Stimulated activated CD4-positive, alpha-beta T cell treated with anti-CD3 and anti-CD28 coated beads, Interleukin-15, amount 100 ng/mL, for 24 hours (primary cell): ENCODE measurements at regions not wholly inside any gene's neighbourhood (a gene's known extent, or its start where the extent isn't known, plus 50 kb on each side); places are given as distances from the start of the nearest gene placed in this dataset.
"Not testable (repeated sequence)": the region's sequence is repeated elsewhere in the genome, so short reads cannot be mapped to it uniquely, and the experiment has no call there.

Source experiments
- DNase-seq: peaks from one replicate; pipeline ENCODE4 v3.0.0-alpha.2; 2020

GRCh38 chr5:39629946-39630345 is 205.2 kb upstream of the DAB2 start:
- DNase-seq: no peak

- no peak for DNase-seq
These were observed 203.6 kb upstream of the DAB2 start for GRCh38 chr5:39628348-39628747.

- no peak for DNase-seq
These were observed 200.1 kb upstream of the DAB2 start for GRCh38 chr5:39624890-39625289.

GRCh38 chr5:39624268-39624886 is 199.6 kb upstream of the DAB2 start:
- DNase-seq: no peak

DNA sequence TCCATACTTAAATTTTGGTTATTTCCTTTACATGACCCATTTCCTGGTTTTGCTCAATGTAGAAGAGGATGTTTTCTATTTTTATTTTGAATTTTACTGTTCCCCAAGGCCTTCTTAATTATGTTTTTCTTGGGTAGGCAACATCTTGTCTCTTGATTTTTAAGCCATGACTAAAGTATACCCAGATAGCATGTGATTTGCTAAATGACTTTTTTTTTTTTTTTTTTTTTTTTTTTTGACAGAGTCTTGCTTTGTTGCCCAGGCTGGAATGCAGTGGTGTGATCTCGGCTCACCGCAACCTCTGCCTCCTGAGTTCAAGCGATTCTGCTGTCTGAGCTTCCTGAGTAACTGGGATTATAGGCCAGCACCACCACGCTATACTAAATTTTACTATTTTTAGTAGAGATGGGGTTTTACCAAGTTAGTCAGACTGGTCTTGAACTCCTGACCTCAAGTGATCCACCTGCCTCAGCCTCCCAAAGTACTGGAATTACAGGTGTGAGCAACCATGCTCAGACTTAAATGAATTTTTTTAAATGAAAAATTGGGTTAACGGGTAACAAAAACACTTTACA is 198.6 kb upstream of the DAB2 start:
- no peak for DNase-seq

DNA sequence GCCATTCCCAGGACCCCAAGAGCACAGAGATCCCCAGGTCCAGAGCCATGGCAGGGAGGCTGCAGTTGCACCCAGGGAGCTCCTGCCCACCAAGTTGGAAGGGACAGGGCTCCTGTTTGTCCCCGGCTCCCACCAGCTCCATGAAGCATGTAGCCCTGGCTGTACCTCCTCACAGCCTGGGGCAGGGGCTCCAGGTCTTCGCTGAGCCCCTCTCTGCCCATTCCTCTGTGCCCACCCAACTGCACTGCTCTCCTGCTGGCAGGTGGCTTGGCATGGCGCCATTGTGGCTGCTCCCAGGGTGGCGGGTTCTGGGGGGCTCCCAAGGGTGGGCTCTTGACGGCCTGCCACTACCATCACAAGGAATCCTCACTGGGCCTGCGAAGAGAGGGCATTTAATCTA is 197.5 kb upstream of the DAB2 start:
- no peak for DNase-seq

DNA sequence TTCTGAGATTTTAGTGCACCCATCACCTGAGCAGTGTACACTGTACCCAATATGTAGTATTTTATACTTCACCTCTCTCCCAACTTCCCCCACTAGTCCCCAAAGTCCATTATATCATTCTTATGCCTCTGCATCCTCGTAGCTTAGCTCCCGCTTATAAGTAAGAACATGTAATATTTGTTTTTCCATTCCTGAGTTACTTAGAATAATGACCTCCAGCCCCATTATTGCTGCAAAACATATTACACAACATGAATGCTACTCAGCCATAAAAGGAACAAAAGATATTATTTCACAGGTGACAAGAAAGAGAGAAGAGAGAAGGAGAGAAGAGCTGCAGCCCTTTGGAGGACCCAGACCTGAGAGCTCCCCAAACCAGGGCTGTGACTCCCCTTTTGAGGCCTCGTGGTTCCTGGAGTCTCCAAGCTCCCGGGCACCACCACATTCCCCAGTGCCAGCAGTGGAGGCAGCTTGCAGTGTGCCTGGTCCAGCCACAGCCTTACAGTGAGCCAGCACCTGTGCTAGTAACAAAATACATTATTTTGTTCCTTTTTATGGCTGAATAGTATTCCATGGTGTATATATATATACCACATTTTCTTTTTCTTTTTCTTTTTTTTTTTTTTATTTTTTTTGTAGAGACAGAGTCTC is 194.5 kb upstream of the DAB2 start:
- no peak for DNase-seq

DNA sequence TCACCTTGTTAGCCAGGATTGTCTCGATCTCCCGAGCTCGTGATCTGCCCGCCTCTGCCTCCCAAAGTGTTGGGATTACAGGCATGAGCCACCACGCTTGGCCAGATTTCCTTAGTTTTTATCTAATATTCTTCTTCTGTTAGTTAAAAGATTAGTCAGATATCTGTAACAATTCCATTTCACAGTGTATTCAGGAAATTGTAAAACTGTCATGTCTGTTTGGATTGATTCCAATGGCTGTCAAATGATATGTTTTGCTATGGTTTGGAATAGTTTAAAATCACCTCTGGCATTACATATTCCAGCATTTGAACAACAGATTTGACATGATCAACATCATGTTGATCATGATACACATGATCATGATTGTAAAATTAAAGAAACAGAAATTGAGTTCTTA is 193.6 kb upstream of the DAB2 start:
- DNase-seq: no peak

- DNase-seq: no peak
These were observed 191.4 kb upstream of the DAB2 start for GRCh38 chr5:39616131-39616530.

GRCh38 chr5:39611076-39611475 is 186.3 kb upstream of the DAB2 start:
- DNase-seq: not testable (repeated sequence)

GRCh38 chr5:39608024-39608423 is 183.2 kb upstream of the DAB2 start:
- DNase-seq: no peak

DNA sequence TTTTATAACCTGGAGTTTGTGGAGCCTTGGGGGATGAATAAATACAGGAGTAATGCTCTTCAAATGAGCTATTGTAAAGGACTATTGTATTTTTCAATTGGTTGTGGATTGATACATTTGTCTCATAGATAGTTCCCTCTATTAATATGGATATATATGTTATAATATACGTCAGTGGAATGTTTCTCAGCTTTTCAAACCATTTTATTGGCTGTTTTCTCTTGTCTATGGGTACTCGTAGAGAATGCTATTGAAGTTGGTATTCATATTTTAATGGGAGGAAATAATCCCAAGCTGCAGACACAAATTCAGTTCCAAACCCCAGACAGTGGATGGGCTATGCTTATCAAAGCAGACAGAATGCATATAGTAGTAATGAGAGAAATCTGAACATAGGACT is 181.8 kb upstream of the DAB2 start:
- DNase-seq: no peak

GRCh38 chr5:39605588-39606575 is 181.1 kb upstream of the DAB2 start:
- no peak for DNase-seq

DNA sequence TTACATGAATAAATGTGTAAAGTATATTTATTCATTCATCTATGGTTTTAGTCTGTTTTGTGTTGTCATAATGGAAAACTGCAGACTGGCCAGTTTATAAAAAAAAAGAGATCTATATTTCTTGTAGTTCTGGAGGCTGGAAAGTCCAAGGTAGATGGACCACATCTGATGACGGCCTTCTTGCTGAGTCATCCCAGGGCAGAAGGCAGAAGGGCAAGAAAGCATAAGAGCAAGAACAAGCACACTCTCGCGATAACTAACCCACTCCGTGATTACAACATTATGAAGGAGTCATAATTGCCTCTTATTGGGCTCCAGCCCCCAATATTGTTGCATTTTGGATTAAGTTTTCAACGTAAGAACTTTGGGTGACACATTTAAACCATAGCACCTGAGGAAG is 180.4 kb upstream of the DAB2 start:
- no peak for DNase-seq

DNA sequence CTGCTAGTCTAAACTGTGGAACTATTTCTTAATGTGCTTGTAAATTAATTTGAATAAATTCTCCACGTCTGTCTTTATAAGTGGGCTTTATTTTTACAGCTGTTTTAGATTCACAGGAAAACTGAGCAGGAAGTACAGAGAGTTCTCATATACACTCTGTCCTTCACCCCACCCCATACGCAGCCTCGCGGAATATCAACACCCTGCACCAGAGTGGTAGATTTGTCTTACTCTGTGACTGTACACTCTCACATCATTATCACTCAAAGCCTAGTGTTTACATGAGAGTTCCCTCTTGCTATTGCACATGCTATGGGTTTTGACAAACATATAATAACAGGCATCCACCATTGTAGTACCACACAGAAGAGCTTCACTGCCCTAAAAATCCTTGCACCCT is 179.7 kb upstream of the DAB2 start:
- no peak for DNase-seq

DNA sequence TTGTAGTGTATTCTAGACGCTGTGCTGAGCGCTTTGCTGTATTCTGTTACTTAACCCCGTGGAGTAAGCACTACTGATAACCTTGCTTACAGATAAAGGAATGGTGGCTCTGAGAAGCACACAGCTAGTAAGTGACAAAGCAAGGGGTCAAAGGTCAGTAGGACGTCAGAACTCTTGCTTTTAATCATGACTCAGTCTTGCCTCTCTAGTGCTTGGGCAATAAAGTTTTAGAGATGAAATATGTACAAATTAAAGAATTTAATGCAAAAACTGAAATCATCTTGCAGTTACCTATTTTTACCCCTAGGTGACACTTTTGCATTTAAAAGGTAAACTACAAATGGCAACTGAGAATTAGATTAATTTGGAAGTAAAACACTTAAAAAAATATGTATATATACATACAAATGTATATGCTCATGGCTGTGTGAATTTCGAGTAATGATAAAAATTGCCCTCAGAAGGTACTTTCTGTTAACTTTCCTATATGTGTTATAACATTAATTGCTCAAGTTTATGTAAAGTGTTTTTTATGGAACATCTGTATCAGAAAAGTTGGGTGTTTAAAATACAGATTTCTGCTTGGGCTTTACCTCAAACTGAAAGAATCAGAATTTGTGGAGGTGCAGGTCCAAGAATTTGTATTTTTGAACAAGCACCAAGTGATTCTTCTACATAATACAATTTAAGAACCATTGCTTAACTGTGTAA is 175.1 kb upstream of the DAB2 start:
- no peak for DNase-seq

DNA sequence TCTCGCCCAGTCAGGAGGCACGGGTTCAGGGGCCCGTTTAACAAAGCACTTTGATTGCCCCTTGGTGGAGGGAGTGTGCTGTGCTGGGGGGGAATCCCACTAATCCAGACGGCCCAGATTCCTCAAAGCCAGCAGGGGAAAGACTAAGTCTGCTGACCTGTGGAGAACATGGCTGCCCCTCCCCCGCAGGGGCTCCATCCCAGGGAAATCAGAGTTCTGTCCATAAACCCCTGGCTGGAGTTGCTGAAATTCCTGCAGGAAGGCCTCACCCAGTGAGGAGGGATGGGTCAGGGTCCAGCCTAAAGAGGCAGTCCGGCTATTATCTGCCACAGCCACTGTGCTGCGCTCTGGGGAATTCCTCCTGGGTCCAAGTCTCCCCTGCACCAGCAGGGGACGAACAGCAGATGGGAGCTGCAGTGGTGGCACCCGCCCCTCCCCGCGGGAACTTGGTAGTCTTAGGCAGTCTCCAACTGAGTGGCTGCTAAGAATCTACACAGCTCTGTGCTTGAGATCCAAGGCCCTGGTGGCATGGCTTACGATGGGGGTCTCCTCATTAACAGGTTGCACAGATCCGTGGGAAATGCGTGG is 174.0 kb upstream of the DAB2 start:
- DNase-seq: no peak

GRCh38 chr5:39588179-39588578 is 163.4 kb upstream of the DAB2 start:
- DNase-seq: no peak

DNA sequence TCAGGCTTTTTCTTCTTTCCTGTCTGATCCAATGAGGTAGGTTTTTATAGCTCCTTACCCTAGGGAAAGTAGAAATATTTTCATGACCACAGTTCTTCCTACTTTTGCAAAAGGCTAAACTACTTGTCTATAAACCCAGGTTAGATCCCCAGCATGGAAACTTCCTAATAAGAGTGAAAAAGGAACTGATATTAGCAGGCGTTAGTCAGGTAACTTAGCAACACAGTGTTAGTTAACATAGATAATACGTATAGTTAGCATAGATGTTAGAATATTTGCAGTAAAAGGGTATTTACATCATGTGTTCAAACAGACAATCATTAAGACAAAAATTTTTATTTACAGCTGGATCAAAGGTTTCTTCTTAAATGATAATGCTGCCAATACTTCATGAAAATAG is 162.9 kb upstream of the DAB2 start:
- DNase-seq: no peak

- DNase-seq: no peak
These were observed 161.4 kb upstream of the DAB2 start for GRCh38 chr5:39586185-39586584.

DNA sequence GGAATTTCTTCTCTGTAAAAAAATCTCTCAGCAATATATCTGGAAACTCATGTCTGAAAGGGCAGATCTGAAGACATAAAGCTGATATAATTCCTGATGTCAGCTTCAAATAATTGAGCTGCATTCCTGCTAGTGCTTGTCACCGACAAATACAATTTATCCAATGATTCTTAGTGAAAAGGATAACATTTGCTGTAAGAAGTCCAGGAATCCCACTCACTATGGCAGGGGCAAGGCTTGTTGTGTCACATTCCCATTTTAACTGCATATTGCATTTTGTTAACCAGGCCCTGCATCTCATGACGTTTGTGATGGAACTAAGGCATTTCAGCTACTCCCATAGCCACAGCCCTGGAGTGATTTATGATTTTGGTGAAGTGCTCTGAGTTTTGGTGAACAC is 160.1 kb upstream of the DAB2 start:
- DNase-seq: no peak

DNA sequence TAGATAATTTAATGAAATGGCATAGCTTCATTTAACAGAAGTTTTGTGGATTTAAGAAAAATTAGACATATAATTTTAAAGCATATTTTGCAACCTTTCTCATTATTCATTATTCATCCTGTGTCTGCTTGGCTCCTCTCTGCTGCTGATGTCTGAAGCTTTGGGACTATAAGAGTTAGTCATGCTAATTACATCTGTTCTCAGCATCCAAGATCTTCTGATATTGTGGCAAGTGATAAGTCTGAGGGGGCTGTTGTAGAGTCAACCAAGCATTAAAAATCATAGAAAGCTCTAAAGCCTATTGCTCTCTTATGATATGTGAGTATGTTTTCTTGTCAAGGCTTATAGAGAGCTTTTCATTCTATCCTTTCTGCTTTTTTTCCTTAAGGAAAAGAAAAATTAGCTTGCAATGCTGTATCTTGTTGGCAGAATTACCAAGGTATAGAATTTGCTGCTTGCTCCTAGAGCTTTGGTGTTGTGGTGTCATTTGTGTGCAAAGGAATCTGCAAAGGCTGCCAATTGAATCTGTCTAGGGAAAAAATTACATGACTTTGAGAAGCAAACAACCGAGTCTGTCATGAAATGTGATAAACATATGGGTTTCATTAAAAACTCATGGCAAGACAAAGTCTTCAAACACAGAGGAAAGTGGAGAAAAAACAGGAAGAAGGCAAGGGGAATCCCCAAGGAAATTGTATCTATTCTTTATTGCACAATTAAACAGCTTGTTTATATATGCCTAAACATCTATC is 156.1 kb upstream of the DAB2 start:
- no peak for DNase-seq
